Smooth muscle cell (in vitro differentiated cells): ENCODE measurements at regions not wholly inside any gene's neighbourhood (a gene's known extent, or its start where the extent isn't known, plus 50 kb on each side); places are given as distances from the start of the nearest gene placed in this dataset.

Experiments used
- DNase-seq: peaks from one replicate; lab custom pipeline; 2025; ENCODE audit not compliant: unreplicated experiment; lab: John Stamatoyannopoulos, UW
- H2AFZ ChIP-seq: fragments of 200-600 bp; sonication (generic); 2 replicates; pipeline ENCODE4 v1.6.0; 2016; ENCODE audit warnings: antibody characterized with exemption, low read depth, mild to moderate bottlenecking
- H3F3A ChIP-seq: fragments of 200-600 bp; sonication (generic); 2 replicates; pipeline ENCODE4 v1.6.0; 2017; ENCODE audit warnings: antibody characterized with exemption, low read depth
- H3K27ac ChIP-seq: fragments of 200-600 bp; sonication (generic); 2 replicates; pipeline ENCODE4 v1.5.1; 2016; ENCODE audit warnings: low read depth, mild to moderate bottlenecking
- H3K27me3 ChIP-seq: fragments of 200-600 bp; sonication (generic); 2 replicates; pipeline ENCODE4 v1.6.1; 2016; ENCODE audit warnings: low read depth, mild to moderate bottlenecking
- H3K36me3 ChIP-seq: fragments of 200-600 bp; sonication (generic); 2 replicates; pipeline ENCODE4 v1.5.1; 2016; ENCODE audit warnings: low read depth
- H3K4me1 ChIP-seq: fragments of 200-600 bp; sonication (generic); 2 replicates; pipeline ENCODE4 v1.5.1; 2016; ENCODE audit warnings: low read depth
- H3K4me2 ChIP-seq: fragments of 200-600 bp; sonication (generic); 2 replicates; pipeline ENCODE4 v1.6.0; 2016; ENCODE audit warnings: mild to moderate bottlenecking
- H3K4me3 ChIP-seq: fragments of 200-600 bp; sonication (generic); 2 replicates; pipeline ENCODE4 v1.5.1; 2016; ENCODE audit warnings: mild to moderate bottlenecking
- H3K79me2 ChIP-seq: fragments of 200-600 bp; sonication (generic); 2 replicates; pipeline ENCODE4 v1.6.0; 2016; ENCODE audit warnings: low read depth, mild to moderate bottlenecking
- H3K9ac ChIP-seq: fragments of 200-600 bp; sonication (generic); 2 replicates; pipeline ENCODE4 v1.6.0; 2016; ENCODE audit warnings: low read depth
- H3K9me3 ChIP-seq: fragments of 200-600 bp; sonication (generic); replicated peaks from 2 replicates; pipeline ENCODE4 v1.5.1; 2016; ENCODE audit warnings: low read depth
- H4K20me1 ChIP-seq: fragments of 200-600 bp; sonication (generic); 2 replicates; pipeline ENCODE4 v1.6.0; 2016; ENCODE audit warnings: low read depth
- CTCF ChIP-seq: fragments of 200-600 bp; sonication (generic); IDR thresholded peaks from 2 replicates; pipeline ENCODE4 v1.5.1; 2017; ENCODE audit warnings: borderline replicate concordance, mild to moderate bottlenecking, antibody characterized with exemption; ENCODE audit not compliant: insufficient read depth, poor library complexity, severe bottlenecking
- WGBS: methylation state at CpG from one replicate; pipeline ENCODE4 v1.1.7; 2016; ENCODE audit warnings: low lambda C conversion rate; 5-methylcytosine and 5-hydroxymethylcytosine counted together

DNA sequence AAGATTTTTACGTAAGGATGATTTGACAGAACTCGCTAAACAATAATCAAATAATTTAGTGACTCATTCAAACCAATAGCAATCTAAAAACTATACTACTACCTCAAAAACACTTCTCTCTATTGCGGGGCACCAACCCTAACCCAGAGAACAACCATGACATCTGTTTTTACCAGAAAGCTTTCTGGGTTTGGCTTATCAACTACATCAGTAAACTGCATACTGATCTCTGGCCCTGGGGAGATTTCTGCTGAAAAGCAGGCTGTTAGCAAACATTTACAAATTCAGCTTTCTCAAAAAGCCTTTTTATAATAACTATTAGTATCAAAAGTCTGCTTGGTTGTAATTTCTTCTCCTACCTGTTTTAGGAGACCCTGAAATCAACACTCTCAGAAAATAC, 144.5 kb upstream of the ZWINT start:
- no peak overlapping the region for H3K9ac ChIP-seq
- no peak overlapping the region for H3K4me3 ChIP-seq
- DNase-seq = no peak
- H3K36me3 ChIP-seq = no peaks in the 10 kb centered on the region
- H3K27me3 ChIP-seq = no peaks in the 10 kb centered on the region
- H3F3A ChIP-seq = no peaks in the 10 kb centered on the region
- no peaks in the 10 kb centered on the region for H3K4me1 ChIP-seq
- H3K9me3 ChIP-seq = no peaks in the 10 kb centered on the region
- no peaks in the 10 kb centered on the region for H4K20me1 ChIP-seq
- H3K27ac ChIP-seq = no peak overlapping the region
- no peak overlapping the region for H3K4me2 ChIP-seq
- 88% methylated on average over 3 of the region's 3 CpGs for WGBS
- H3K79me2 ChIP-seq = no peaks in the 10 kb centered on the region
- no peak overlapping the region for H2AFZ ChIP-seq
- TF ChIP-seq CTCF = no peak

DNA sequence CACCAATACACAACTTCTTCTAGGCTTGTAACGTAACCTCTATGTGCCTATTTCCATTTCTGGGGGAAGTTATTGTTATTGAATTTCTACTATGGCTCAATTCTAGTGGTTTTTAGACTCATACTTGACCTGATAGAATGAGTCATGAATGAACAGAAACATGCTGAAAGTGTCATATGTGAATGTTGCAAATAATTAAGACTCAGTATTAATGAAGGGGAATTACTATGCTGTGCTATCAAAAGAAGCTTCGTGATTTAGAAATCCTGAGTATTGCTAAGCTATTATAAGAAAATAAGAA, 135.1 kb upstream of the ZWINT start:
- Histone ChIP-seq H2AFZ (no peak overlapping the region), H3K4me3 (no peak overlapping the region), H3K4me1 (no peaks in the 10 kb centered on the region), H3K4me2 (no peak overlapping the region), H3K36me3 (no peaks in the 10 kb centered on the region), H4K20me1 (no peaks in the 10 kb centered on the region), H3K9ac (no peak overlapping the region), H3F3A (no peaks in the 10 kb centered on the region), H3K27me3 (no peaks in the 10 kb centered on the region), H3K27ac (no peak overlapping the region), H3K79me2 (no peaks in the 10 kb centered on the region), H3K9me3 (no peaks in the 10 kb centered on the region)
- TF ChIP-seq CTCF = no peak
- WGBS = 89% methylated on average over 2 of the region's 2 CpGs
- DNase-seq = no peak

- WGBS = 94% methylated on average over 3 of the region's 3 CpGs
- DNase-seq = no peak
- H3K9me3 ChIP-seq = no peaks in the 10 kb centered on the region
- no peak overlapping the region for H2AFZ ChIP-seq
- TF ChIP-seq CTCF = no peak
- H3F3A ChIP-seq = no peaks in the 10 kb centered on the region
- no peak overlapping the region for H3K4me2 ChIP-seq
- H4K20me1 ChIP-seq = no peaks in the 10 kb centered on the region
- no peaks in the 10 kb centered on the region for H3K79me2 ChIP-seq
- H3K4me3 ChIP-seq = no peak overlapping the region
- H3K36me3 ChIP-seq = no peaks in the 10 kb centered on the region
- no peaks in the 10 kb centered on the region for H3K4me1 ChIP-seq
- no peaks in the 10 kb centered on the region for H3K27me3 ChIP-seq
- H3K27ac ChIP-seq = no peak overlapping the region
- H3K9ac ChIP-seq = no peak overlapping the region
These were observed 126.7 kb upstream of the ZWINT start for GRCh38 chr10:56487746-56488145.

- Histone ChIP-seq H2AFZ (no peak overlapping the region), H4K20me1 (no peaks in the 10 kb centered on the region), H3K27me3 (no peaks in the 10 kb centered on the region), H3K9me3 (no peaks in the 10 kb centered on the region), H3K4me3 (no peak overlapping the region), H3K4me1 (no peaks in the 10 kb centered on the region), H3K27ac (no peak overlapping the region), H3K9ac (no peak overlapping the region), H3K4me2 (no peak overlapping the region), H3K36me3 (no peaks in the 10 kb centered on the region), H3K79me2 (no peaks in the 10 kb centered on the region), H3F3A (no peaks in the 10 kb centered on the region)
- DNase-seq = no peak
- WGBS = 82% methylated on average over 3 of the region's 3 CpGs
- no peak for TF ChIP-seq CTCF
These were observed 120.5 kb upstream of the ZWINT start for GRCh38 chr10:56481521-56482091.
